Left ventricle myocardium superior (tissue), 1 donor: ENCODE measurements at regions not wholly inside any gene's neighbourhood (a gene's known extent, or its start where the extent isn't known, plus 50 kb on each side); places are given as distances from the start of the nearest gene placed in this dataset.
"Not testable (repeated sequence)": the region's sequence is repeated elsewhere in the genome, so short reads cannot be mapped to it uniquely, and the experiment has no call there.

Experiments used
- ATAC-seq: fragments of 200-7000 bp; cut with Tn5 transposase; one replicate; pipeline ENCODE4 v1.9.1; 2020; ENCODE audit warnings: mild to moderate bottlenecking, moderate library complexity
- DNase-seq: peaks from one replicate; pipeline ENCODE4 v3.0.0-alpha.2; 2020
- intact Hi-C: fragments of 100-400 bp; cut with micrococcal nuclease; formaldehyde crosslinking; loops from one replicate; pipeline ENCODE4 v1.11.0; 2022
- donor health status: DM: no; HTN: yes; CAD: no; lungs with severe emphysema.

DNA sequence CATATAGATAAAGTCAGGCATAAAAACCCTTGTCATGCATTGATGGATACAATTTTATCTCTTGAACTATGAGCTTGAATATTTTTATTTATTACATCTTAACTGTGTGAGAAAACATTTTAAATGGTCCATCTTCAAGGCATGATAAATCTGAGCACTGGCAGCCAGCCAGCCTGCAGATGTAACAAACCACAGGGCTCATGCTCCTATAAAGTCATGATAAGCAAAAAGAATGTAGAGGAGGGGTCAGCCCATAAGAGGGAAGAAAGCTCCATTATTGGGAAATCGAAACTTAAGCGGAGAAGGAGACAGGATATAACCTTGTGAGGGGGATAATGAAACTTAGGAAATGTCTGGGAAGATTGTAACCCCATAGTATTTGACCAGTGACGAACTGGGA lies 839.0 kb downstream of the LRRIQ3 start:
- DNase-seq: no peak
- intact Hi-C loops: no loop called here
- ATAC-seq: no peak

DNA sequence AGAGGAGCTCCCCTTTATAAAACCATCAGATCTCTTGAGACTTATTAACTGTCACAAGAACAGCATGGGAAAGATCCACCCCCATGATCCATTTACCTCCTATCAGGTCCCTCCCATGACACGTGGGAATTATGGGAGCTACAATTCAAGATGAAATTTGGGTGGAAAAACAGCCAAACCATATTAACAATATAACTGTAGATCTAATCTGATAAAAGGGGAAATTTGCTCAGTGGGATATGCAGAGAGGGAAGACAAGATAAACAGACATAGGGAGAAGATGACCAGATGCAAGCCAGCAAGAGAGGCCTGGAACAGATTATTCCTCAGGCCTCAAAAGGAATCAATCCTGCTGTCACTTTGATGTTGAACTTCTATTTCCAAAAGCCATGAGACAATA lies 841.5 kb downstream of the LRRIQ3 start:
- no peak for ATAC-seq
- intact Hi-C loops: no loop called here
- DNase-seq: no peak

- DNase-seq (no peak), ATAC-seq (no peak)
- intact Hi-C loops: no loop called here
Observed at GRCh38 chr1:73343947-73344346, 854.0 kb downstream of the LRRIQ3 start.

GRCh38 chr1:73333847-73334503 lies 864.0 kb downstream of the LRRIQ3 start:
- intact Hi-C loops: no loop called here
- no peak for DNase-seq
- ATAC-seq: no peak

DNA sequence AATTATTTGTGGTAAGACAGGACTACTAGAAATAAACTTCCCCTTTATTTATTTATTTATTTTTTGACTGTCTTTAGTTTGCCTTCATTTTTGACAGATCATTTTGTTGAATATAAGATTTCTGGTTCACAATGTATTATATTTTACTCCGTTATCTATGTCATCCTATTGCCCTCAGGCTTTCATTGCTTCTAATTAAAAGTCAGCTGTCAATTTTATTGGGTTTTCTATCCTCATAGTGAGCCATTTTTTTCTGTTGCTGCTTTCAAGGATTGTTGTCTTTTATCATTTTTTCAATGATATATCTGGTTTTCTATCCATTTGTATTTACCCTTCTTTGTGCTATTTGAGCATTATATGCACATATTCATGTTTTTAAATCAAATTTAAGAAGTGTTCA lies 866.2 kb downstream of the LRRIQ3 start:
- DNase-seq (no peak), ATAC-seq (no peak)
- intact Hi-C loops: no loop called here

- intact Hi-C loops: no loop called here
- DNase-seq (no peak), ATAC-seq (no peak)
Observed at GRCh38 chr1:73327998-73328397, 870.0 kb downstream of the LRRIQ3 start.

DNA sequence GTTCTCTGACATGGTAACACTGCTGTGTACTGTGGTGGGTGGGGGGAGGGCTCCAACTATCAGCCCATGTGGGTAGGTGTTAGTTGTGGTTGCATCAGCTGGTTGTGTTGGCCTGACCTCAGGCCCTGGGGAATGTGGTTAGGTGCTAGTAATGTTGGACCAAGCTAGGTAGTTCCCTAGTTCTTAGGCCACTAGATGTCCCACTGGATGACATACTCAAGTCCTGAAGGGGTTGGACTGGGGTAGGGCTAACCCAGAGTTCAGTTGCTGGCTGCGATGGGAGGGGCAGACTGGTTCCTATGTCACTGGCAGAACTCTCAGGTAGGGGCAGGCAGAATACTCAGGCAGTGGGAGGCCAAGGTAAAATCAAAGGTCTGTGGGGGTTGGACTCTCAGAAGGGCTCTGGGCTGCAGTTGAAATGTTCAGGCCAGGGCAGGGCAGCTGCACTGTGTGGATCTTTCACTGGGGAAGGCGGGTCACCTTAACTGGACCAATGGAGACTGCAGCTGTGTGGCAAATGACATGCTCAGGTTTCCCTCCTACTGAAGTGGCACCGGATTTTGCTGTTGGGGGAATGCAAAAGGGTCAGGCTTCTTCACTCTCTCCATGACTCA lies 870.7 kb downstream of the LRRIQ3 start:
- intact Hi-C loops: no loop called here
- DNase-seq: no peak
- no peak for ATAC-seq

- ATAC-seq (no peak), DNase-seq (no peak)
- intact Hi-C loops: no loop called here
Observed at GRCh38 chr1:73326663-73327062, 871.3 kb downstream of the LRRIQ3 start.

DNA sequence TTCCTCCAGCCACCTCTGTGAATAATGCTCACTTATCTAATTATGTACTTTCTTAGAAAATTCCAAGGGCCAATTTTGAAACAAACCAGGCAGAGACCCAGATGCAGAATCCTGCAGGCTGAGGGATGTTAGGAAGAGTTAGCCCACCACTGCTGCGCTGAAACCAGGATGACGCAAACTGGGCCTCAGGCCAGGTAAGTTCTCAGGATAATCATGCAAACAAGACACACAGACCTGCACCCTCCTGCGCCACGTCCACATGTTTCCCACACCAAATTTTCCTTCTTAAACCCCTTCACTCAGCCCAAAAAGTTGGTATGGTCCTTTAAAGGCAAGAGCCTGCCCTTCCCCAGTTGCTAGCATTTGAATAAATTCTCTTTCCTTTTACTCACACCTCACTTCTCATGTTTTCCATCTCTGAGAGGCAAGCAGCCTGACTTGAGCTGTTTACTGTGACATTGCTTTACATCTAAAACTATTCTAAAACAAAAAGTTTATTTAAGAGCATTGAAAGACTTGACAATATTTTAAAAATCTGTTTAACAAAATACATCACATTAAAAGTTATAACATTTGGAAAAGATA lies 887.1 kb downstream of the LRRIQ3 start:
- intact Hi-C loops: no loop called here
- ATAC-seq (no peak), DNase-seq (no peak)

DNA sequence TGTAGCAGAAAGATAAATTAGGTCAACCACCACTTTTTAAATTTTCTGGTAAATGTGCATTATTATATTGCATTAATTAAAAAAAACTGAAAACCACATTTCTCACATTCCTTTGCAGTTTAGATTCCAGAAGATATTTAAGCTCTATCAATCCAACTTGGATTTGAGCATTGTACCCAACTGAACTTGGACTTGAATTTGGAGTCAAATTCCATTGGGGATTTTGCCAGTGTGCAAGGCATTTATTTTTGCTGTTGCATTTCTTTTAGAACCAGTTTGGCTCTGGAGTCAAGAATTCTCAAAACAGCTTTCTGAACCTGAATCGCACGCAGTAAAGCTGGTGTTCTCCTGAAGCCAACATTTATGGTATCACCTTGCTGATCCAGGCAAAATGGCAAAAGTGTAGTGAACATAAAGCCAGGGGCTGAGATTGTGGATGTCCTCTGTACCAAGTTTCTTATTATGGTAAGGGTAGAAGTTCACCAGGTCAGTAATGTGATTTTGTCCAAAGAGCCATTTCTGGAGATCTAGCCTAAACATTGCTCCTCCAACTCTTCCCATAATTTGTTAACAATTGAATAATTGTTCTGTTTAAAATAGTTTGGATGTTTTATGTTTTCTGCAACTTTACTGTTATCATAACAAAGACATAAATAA lies 890.9 kb downstream of the LRRIQ3 start:
- intact Hi-C loops: no loop called here
- no peak for ATAC-seq
- DNase-seq: no peak

- intact Hi-C loops: no loop called here
- ATAC-seq (no peak), DNase-seq (no peak)
Observed at GRCh38 chr1:73273886-73274285, 924.1 kb downstream of the LRRIQ3 start.

GRCh38 chr1:73245196-73245595 lies 952.8 kb downstream of the LRRIQ3 start:
- intact Hi-C loops, ATAC-seq: not testable (repeated sequence)

GRCh38 chr1:73218995-73219546 lies 936.7 kb upstream of the NEGR1 start:
- no peak for ATAC-seq
- DNase-seq: no peak
- intact Hi-C loops: no loop called here

More at GRCh38 chr1:73245196-73245595, 952.8 kb downstream of the LRRIQ3 start:
- not testable (repeated sequence) for DNase-seq

DNA sequence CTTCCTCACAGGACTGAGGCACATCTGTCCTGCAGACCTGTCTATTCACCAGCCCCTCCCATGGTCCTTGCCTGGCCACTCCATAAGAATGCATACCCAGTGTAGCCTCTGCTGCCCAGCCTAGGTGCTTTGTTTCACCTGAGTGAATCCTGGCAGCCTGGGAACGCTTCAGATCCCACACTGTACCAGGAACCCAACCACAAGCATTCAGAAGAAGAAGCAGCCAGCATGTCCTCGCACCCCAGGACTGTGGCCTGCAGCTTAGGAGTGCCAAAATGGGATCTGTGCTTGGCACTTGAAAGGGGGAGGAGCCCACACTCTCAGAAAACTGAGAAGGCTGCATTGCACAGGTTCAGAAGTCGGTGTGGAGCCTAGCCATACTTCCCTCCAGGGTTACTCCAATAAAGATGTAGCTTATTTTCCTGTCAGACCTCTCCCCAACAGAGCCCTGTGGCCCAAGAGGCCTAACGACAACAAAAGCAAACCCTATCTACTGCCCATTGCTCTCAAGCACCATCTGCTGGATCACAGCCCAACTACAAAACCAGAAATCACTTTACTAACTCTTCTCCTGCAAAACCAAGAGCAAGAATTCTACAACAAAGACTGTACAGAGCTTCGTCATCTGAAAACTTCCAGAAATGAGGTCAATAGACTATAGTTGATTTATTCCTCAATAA lies 923.1 kb upstream of the NEGR1 start:
- intact Hi-C loops: no loop called here
- DNase-seq (no peak), ATAC-seq (no peak)

DNA sequence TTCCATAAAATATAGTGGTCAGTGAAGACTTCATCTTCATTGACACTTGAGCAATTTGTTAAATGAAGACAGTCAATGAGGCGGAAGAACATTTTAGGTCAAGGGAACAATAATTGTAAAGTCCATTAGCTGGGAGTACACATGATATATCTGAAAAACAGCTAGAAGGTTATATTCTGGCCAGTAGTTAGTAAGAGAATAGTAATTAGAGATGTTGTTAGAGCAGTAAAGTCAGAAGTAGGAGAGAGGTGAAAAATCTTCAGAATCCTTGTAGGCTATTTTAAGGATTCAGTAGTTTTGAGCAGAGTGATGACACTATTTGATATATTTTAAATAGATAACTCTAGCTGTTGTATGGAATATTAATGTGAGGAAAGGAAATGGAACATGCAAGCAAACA lies 915.6 kb upstream of the NEGR1 start:
- intact Hi-C loops: no loop called here

DNA sequence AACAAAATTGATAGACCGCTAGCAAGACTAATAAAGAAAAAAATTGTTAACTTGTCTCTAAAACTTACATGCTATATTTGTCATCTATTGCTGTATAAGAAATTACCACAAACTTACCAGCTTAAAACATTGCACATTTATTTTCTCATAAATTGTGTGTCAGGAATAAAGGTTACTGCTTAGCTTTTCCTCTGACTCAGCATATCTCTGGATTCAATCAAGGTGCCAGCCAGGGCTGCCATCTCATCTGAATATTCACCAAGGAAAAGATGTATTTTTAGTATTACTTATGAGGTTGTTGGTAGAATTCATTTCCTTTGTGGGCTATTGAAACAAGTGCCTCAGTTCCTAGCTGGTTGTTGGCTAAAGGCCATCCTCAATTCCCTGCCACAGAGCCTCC lies 912.6 kb upstream of the NEGR1 start:
- DNase-seq: no peak
- intact Hi-C loops: no loop called here
- no peak for ATAC-seq

More for the DNA sequence above, 915.6 kb upstream of the NEGR1 start:
- DNase-seq (no peak), ATAC-seq (no peak)

GRCh38 chr1:73183581-73183980 lies 901.2 kb upstream of the NEGR1 start:
- DNase-seq, ATAC-seq, intact Hi-C loops: not testable (repeated sequence)

DNA sequence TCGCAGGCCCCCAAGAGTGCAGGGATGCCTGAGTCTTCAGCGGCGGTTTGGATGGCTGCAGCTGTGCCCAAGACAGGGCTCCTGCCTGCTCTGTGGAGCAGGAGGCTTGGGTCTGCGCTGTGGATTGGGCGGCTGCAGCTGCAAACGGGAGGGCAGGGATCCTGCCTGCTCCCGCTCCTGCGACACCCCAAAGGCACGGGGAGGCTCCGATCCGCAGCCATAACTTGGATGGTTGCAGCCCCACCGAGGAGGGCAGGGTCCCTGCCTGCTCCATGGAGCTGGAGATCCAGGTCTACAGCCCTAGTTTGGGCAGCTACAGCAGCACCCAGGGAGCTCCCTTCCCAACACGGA lies 898.8 kb upstream of the NEGR1 start:
- DNase-seq: no peak
- no peak for ATAC-seq

DNA sequence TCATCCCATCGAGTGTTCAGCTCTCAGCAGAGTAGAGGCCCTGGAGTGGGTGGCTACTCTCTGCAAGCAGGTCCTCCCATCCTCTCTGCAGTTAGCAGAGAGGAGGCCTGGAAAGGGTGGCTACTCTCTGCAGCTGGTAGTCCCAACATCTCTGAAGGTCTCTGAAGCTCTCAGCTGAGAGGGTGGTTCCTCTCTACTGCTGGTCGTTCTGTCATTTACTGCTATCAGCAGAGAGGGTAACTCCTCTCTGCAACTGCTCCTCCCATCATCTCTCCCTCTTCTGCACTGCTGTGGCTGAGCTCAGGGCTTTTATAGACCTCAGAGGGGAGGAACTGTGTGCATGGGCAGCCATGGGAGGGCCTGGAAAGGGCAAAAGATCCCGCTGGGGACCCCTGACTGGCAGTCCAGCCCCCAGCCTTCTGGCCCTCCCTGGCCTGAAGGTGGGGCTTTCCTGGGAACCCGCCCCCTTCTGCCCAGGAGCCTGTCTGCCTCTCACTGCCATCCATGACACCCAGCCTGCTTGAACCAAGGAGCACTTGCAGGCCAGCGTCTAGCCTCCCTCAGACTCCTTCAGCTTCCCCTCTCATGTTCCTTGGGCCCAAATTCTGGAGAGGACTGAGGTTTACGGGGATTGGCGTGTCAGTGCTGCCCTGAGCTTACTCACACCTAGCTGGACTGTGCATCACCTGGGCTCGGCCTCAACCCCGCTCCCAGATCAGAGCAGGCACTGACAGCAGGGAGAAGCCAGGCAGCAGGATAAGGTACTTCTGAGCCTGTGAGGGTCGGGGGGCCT lies 898.3 kb upstream of the NEGR1 start:
- DNase-seq: no peak
- ATAC-seq: no peak
- intact Hi-C loops: no loop called here

More for the DNA sequence above, 898.8 kb upstream of the NEGR1 start:
- intact Hi-C loops: no loop called here
